IMR-90 (cell line): ENCODE measurements at regions not wholly inside any gene's neighbourhood (a gene's known extent, or its start where the extent isn't known, plus 50 kb on each side); places are given as distances from the start of the nearest gene placed in this dataset.
A peak's percentile ranks its signal among the peaks of the same experiment; 100 is the strongest.

ENCODE experiments used
- ATAC-seq: fragments of 200-7000 bp; cut with Tn5 transposase; 2 replicates; pipeline ENCODE4 v1.9.1; 2020; ENCODE audit warnings: low read depth, mild to moderate bottlenecking, moderate library complexity
- BruUV-seq: library from RNA; stranded (reverse); fragments of 400-500 nt; replicated peaks from 2 replicates; lab custom pipeline; 2021; lab: Mats Ljungman, UMichigan
- CTCF ChIA-PET: fragments of 300-600 bp; formaldehyde crosslinking; extraction: SDS; loops from one replicate; lab custom pipeline; 2021; ENCODE audit warnings: antibody characterized with exemption; lab: Yijun Ruan, JAX
- POLR2A ChIA-PET: fragments of 300-600 bp; sonication (Branson Sonifier 250); formaldehyde crosslinking; loops from one replicate; lab custom pipeline; 2022; ENCODE audit warnings: antibody characterized with exemption; ENCODE audit not compliant: unreplicated experiment; lab: Charles Lee
- DNase-seq: peaks from one replicate; pipeline ENCODE4 v3.0.0; 2013
- H2AFZ ChIP-seq: replicated peaks from 2 replicates; pipeline ENCODE3; 2013; ENCODE audit warnings: low read length, mild to moderate bottlenecking; ENCODE audit not compliant: poor library complexity
- H2AK5ac ChIP-seq: 2 replicates; pipeline ENCODE4 v1.6.1; 2013; ENCODE audit warnings: low read depth, low read length, inconsistent platforms
- H2AK9ac ChIP-seq: replicated peaks from 2 replicates; pipeline ENCODE3; 2013; ENCODE audit warnings: mild to moderate bottlenecking, low read depth, low read length, moderate library complexity; ENCODE audit not compliant: poor library complexity
- H2BK120ac ChIP-seq: 2 replicates; pipeline ENCODE4 v1.6.1; 2013; ENCODE audit warnings: low read depth, low read length, inconsistent platforms
- H2BK15ac ChIP-seq: 3 replicates; pipeline ENCODE4 v1.6.1; 2013; ENCODE audit warnings: low read depth, low read length, inconsistent platforms
- H2BK20ac ChIP-seq: 2 replicates; pipeline ENCODE4 v1.6.1; 2013; ENCODE audit warnings: low read depth, mild to moderate bottlenecking, inconsistent platforms, low read length, moderate library complexity
- H2BK5ac ChIP-seq: 2 replicates; pipeline ENCODE4 v1.6.1; 2013; ENCODE audit warnings: mild to moderate bottlenecking, low read depth, low read length, inconsistent platforms; ENCODE audit not compliant: poor library complexity, severe bottlenecking
- H3K14ac ChIP-seq: replicated peaks from 2 replicates; pipeline ENCODE4 v1.6.1; 2013; ENCODE audit warnings: low read depth, low read length, inconsistent platforms
- H3K18ac ChIP-seq: 2 replicates; pipeline ENCODE4 v1.6.1; 2013; ENCODE audit warnings: low read depth, low read length, control low read depth
- H3K23ac ChIP-seq: 2 replicates; pipeline ENCODE4 v1.6.1; 2013; ENCODE audit warnings: low read depth, low read length, inconsistent platforms
- H3K27ac ChIP-seq: 2 replicates; pipeline ENCODE4 v1.5.1; 2013; ENCODE audit warnings: mild to moderate bottlenecking, control low read depth, low read length; ENCODE audit not compliant: insufficient read depth
- H3K27me3 ChIP-seq: 2 replicates; pipeline ENCODE4 v1.6.1; 2013; ENCODE audit warnings: low read length; ENCODE audit not compliant: control insufficient read depth, insufficient read depth
- H3K36me3 ChIP-seq: 2 replicates; pipeline ENCODE4 v1.6.1; 2013; ENCODE audit warnings: low read length, mixed read lengths; ENCODE audit not compliant: control insufficient read depth, insufficient read depth
- H3K4ac ChIP-seq: 2 replicates; pipeline ENCODE4 v1.6.1; 2013; ENCODE audit warnings: low read depth, low read length, inconsistent platforms
- H3K4me1 ChIP-seq: 2 replicates; pipeline ENCODE4 v1.6.1; 2013; ENCODE audit warnings: low read length, mixed read lengths; ENCODE audit not compliant: control insufficient read depth, insufficient read depth
- H3K4me2 ChIP-seq: 2 replicates; pipeline ENCODE4 v1.6.1; 2013; ENCODE audit warnings: low read depth, mild to moderate bottlenecking, control low read depth, low read length, moderate library complexity
- H3K4me3 ChIP-seq: 2 replicates; pipeline ENCODE4 v1.5.1; 2013; ENCODE audit warnings: low read depth, mild to moderate bottlenecking, control low read depth, low read length, moderate library complexity; ENCODE audit not compliant: insufficient read depth
- H3K56ac ChIP-seq: 2 replicates; pipeline ENCODE4 v1.6.1; 2013; ENCODE audit warnings: low read length, inconsistent platforms; ENCODE audit not compliant: insufficient read depth; ENCODE audit errors: extremely low read depth
- H3K79me1 ChIP-seq, 2 experiments: 2 replicates each; pipeline ENCODE4 v1.6.1; 2013; ENCODE audit warnings: low read length in 2 of 2, inconsistent platforms in 1 of 2, low read depth in 1 of 2
- H3K9ac ChIP-seq: 2 replicates; pipeline ENCODE4 v1.6.1; 2013; ENCODE audit warnings: low read depth, low read length, control low read depth
- H3K9me1 ChIP-seq: 2 replicates; pipeline ENCODE4 v1.6.1; 2013; ENCODE audit warnings: low read length, inconsistent platforms; ENCODE audit not compliant: insufficient read depth
- H3K9me3 ChIP-seq: 2 replicates; pipeline ENCODE4 v1.6.1; 2013; ENCODE audit warnings: low read length; ENCODE audit not compliant: control insufficient read depth, insufficient read depth
- H4K20me1 ChIP-seq: 2 replicates; pipeline ENCODE4 v1.6.1; 2013; ENCODE audit warnings: low read length, inconsistent platforms; ENCODE audit not compliant: insufficient read depth
- H4K5ac ChIP-seq: 2 replicates; pipeline ENCODE4 v1.6.1; 2013; ENCODE audit warnings: mild to moderate bottlenecking, low read depth, low read length, control low read depth
- H4K8ac ChIP-seq, 2 experiments: 2 replicates each; pipeline ENCODE4 v1.6.1; 2013; ENCODE audit warnings: low read depth in 2 of 2, low read length in 2 of 2, control low read depth in 1 of 2, inconsistent platforms in 1 of 2
- H4K91ac ChIP-seq: 2 replicates; pipeline ENCODE4 v1.6.1; 2013; ENCODE audit warnings: low read depth, low read length, inconsistent platforms; ENCODE audit not compliant: insufficient read depth
- CEBPB ChIP-seq: IDR thresholded peaks from 2 replicates; pipeline ENCODE4 v1.6.1; 2012; ENCODE audit warnings: low read depth, low read length, improper control_type of control experiment
- MAFK ChIP-seq: IDR thresholded peaks from 2 replicates; pipeline ENCODE4 v1.6.1; 2012; ENCODE audit warnings: low read depth, low read length, improper control_type of control experiment
- RFX5 ChIP-seq: IDR thresholded peaks from 2 replicates; pipeline ENCODE4 v1.8.0; 2012; ENCODE audit warnings: low read depth, mild to moderate bottlenecking, low read length, moderate library complexity
- SMC3 ChIP-seq: fragments of 150-350 bp; IDR thresholded peaks from 2 replicates; pipeline ENCODE4 v1.6.1; 2016; ENCODE audit warnings: low read depth, mild to moderate bottlenecking, antibody characterized with exemption, low read length, moderate library complexity
- WGBS, 2 experiments: methylation state at CpG; one replicate each; pipeline versions ENCODE4 v1.1.5 to v1.1.7; 2013; ENCODE audit warnings: missing lambda C conversion rate in 2 of 2; ENCODE audit not compliant: insufficient read length in 1 of 2; ENCODE audit errors: extremely low coverage in 2 of 2; 5-methylcytosine and 5-hydroxymethylcytosine counted together
- dilution Hi-C: fragments of 300-500 bp; cut with HindIII; formaldehyde crosslinking; loops from one replicate; pipeline ENCODE4 v1.14.3; 2018; ENCODE audit warnings: low sequenced_read_pairs; ENCODE audit not compliant: unreplicated experiment
- in situ Hi-C: fragments of 300-500 bp; cut with MboI; formaldehyde crosslinking; loops from 3 replicates; pipeline ENCODE4 v1.14.3; 2019; ENCODE audit warnings: low sequenced_read_pairs, inconsistent platforms, mixed read lengths
- intact Hi-C: fragments of 100-400 bp; cut with micrococcal nuclease; formaldehyde crosslinking; loops from 2 replicates; pipeline ENCODE4 v1.10.0; 2022

DNA sequence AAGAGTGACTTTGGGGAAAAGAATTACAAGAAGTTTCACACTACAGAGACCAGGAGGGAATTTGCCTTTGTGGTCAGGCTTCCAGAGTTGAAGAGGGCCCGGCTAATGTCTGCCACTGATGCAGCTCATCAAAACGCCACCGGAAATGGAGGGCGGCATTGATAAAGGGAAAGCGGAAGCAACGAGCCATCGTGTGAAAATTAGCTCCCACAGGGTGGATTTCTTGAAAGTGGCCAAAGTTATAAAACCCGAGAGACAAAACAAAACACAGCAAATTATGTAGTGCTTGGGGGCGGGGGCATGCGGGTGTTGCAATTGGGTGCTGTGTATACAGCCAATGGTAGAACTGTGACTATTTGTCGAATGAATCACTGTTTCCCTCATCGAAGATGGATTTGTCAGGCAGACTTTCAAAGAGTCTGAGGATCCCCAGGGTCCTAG, 113.0 kb downstream of the ADAMTS15 start:
- peak overlapping the region; percentile 44 for H2BK120ac ChIP-seq
- H4K5ac ChIP-seq: peak overlapping the region; percentile 32; the same call in 1 of the 2 replicates
- ATAC-seq: 0 out of 2 replicates have a peak, but pooled peaks have one; percentile 46
- intact Hi-C loops (no loop called here), in situ Hi-C loops (no loop called here), dilution Hi-C loops (no loop called here)
- H3K9me3 ChIP-seq: no peaks in the 10 kb centered on the region
- H4K20me1 ChIP-seq: no peaks in the 10 kb centered on the region
- H3K9ac ChIP-seq: no peak overlapping the region
- H4K91ac ChIP-seq: no peak overlapping the region
- no peak overlapping the region for H3K27ac ChIP-seq
- H3K27me3 ChIP-seq: no peaks in the 10 kb centered on the region
- H4K8ac ChIP-seq: 0 out of 4 replicates have a peak overlapping the region, but pooled peaks of 1 of the 2 experiments have one; percentile 28
- BruUV-seq: no TSS peak
- H3K4me3 ChIP-seq: no peak overlapping the region
- TF ChIP-seq MAFK (no peak), SMC3 (no peak), CEBPB (peak; percentile 79), RFX5 (no peak)
- peaks cover 6% of the 10 kb centered on the region for H3K4me1 ChIP-seq
- peak overlapping the region; percentile 33 for H3K4ac ChIP-seq
- 76% methylated on average over 6 of the region's 12 CpGs; no CpG with 5 or more reads in 1 of the 2 experiments for WGBS, 2 experiments
- no peaks in the 10 kb centered on the region for H3K36me3 ChIP-seq
- 0 out of 2 replicates have a peak, but pooled peaks cover 3% of the 10 kb centered on the region for H3K9me1 ChIP-seq
- no peak overlapping the region for H3K56ac ChIP-seq
- no peaks in the 10 kb centered on the region for H3K79me1 ChIP-seq
- no peak overlapping the region for H2AK5ac ChIP-seq
- H2BK15ac ChIP-seq: 0 out of 3 replicates have a peak overlapping the region, but pooled peaks have one; percentile 51
- H3K14ac ChIP-seq: peak overlapping the region; percentile 55; the same call in 1 of the 2 replicates
- H3K23ac ChIP-seq: no peak overlapping the region
- peak; percentile 35 for DNase-seq
- H2AFZ ChIP-seq: no peak overlapping the region
- H3K4me2 ChIP-seq: no peak overlapping the region
- CTCF ChIA-PET: no interaction called here
- H3K18ac ChIP-seq: peak overlapping the region; percentile 14; the same call in 1 of the 2 replicates
- H2BK5ac ChIP-seq: no peak overlapping the region
- POLR2A ChIA-PET: no interaction called here
- peak overlapping the region; percentile 27 for H2BK20ac ChIP-seq
- H2AK9ac ChIP-seq: no peak overlapping the region
